Esophagus squamous epithelium (tissue), 5 donors: ENCODE measurements at regions not wholly inside any gene's neighbourhood (a gene's known extent, or its start where the extent isn't known, plus 50 kb on each side); places are given as distances from the start of the nearest gene placed in this dataset.

Source experiments
- DNase-seq: peaks from one replicate; lab custom pipeline; 2025; lab: John Stamatoyannopoulos, UW
- H3K27ac ChIP-seq, 4 donors: fragments of 200-600 bp; sonication (generic); one replicate each; pipeline ENCODE4 v1.5.1; 2016 to 2019; ENCODE audit warnings: mild to moderate bottlenecking in 1 of 4
- H3K27me3 ChIP-seq, 4 donors: fragments of 200-600 bp; sonication (generic); 1 replicate in 3 of 4; 2 replicates in 1 of 4; pipeline versions ENCODE4 v1.5.1 to v1.6.0; 2017 to 2021; ENCODE audit warnings: antibody characterized with exemption in 1 of 4
- H3K36me3 ChIP-seq, 3 donors: fragments of 200-600 bp; sonication (generic); one replicate each; pipeline ENCODE4 v1.5.1; 2016 to 2019
- H3K4me1 ChIP-seq, 3 donors: fragments of 200-600 bp; sonication (generic); one replicate each; pipeline ENCODE4 v1.5.1; 2017 to 2019
- H3K4me3 ChIP-seq, 4 donors: fragments of 200-600 bp; sonication (generic); 1 replicate in 3 of 4; 2 replicates in 1 of 4; pipeline ENCODE4 v1.5.1; 2016 to 2019; ENCODE audit warnings: mild to moderate bottlenecking in 2 of 4, moderate library complexity in 1 of 4
- H3K9me3 ChIP-seq, 3 donors: fragments of 200-600 bp; sonication (generic); one replicate each; pipeline ENCODE4 v1.5.1; 2016 to 2019
- POLR2A ChIP-seq, 4 donors: fragments of 450-650 bp; IDR thresholded peaks; one replicate each; pipeline ENCODE4 v1.6.1; 2017; ENCODE audit warnings: antibody characterized with exemption in 4 of 4, mild to moderate bottlenecking in 4 of 4, moderate library complexity in 3 of 4
- WGBS, 2 donors: methylation state at CpG; one replicate each; pipeline ENCODE4 v1.1.5; 2018; 5-methylcytosine and 5-hydroxymethylcytosine counted together
- intact Hi-C: fragments of 100-400 bp; cut with DNase I; formaldehyde crosslinking; loops from one replicate; pipeline ENCODE4 v1.15.0; 2022
- TF ChIP-seq, protein P1 (sequence below), 6 experiments: fragments of 450-650 bp in 4 of 6; fragments of 200-600 bp in 2 of 6; sonication (generic) in 2 of 6; IDR thresholded peaks; one replicate each; pipeline ENCODE4 v1.5.1; 2016 to 2019; ENCODE audit warnings: antibody characterized with exemption in 6 of 6, mild to moderate bottlenecking in 4 of 6, moderate library complexity in 4 of 6
- donor health status: DM: yes; HTN: yes; CAD: no.

DNA sequence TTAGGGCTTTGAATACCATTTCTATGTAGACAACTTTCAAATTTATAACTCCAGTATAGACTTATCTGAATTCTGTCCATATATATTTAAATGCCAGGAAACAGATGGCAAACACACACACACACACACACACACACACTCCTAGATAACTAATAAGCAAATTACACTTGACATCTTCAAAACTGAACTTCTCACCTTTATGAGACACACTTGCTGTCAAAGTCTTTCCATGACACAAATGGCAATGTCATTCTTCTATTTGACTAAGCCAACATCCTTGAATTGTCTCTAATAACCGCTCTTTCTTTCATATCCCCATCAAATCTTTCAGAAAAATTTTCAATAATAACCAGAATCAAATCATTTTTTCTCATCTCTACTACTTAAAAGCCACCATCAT lies 402.4 kb downstream of the PCDH18 start:
- 68 to 87% methylated on average over 1 of the region's 1 CpG for WGBS, 2 donors
- TF ChIP-seq, protein P1, sequence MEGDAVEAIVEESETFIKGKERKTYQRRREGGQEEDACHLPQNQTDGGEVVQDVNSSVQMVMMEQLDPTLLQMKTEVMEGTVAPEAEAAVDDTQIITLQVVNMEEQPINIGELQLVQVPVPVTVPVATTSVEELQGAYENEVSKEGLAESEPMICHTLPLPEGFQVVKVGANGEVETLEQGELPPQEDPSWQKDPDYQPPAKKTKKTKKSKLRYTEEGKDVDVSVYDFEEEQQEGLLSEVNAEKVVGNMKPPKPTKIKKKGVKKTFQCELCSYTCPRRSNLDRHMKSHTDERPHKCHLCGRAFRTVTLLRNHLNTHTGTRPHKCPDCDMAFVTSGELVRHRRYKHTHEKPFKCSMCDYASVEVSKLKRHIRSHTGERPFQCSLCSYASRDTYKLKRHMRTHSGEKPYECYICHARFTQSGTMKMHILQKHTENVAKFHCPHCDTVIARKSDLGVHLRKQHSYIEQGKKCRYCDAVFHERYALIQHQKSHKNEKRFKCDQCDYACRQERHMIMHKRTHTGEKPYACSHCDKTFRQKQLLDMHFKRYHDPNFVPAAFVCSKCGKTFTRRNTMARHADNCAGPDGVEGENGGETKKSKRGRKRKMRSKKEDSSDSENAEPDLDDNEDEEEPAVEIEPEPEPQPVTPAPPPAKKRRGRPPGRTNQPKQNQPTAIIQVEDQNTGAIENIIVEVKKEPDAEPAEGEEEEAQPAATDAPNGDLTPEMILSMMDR (IDR thresholded peaks at IDR 0.05): no peak
- TF ChIP-seq POLR2A (IDR thresholded peaks at IDR 0.05): no peak
- no peaks in the 10 kb centered on the region for H3K27me3 ChIP-seq
- H3K36me3 ChIP-seq: no peaks in the 10 kb centered on the region
- no peak overlapping the region for H3K4me3 ChIP-seq
- intact Hi-C loops: no loop called here
- DNase-seq: no peak
- no peaks in the 10 kb centered on the region for H3K9me3 ChIP-seq
- H3K27ac ChIP-seq: no peak overlapping the region
- H3K4me1 ChIP-seq: no peaks in the 10 kb centered on the region

DNA sequence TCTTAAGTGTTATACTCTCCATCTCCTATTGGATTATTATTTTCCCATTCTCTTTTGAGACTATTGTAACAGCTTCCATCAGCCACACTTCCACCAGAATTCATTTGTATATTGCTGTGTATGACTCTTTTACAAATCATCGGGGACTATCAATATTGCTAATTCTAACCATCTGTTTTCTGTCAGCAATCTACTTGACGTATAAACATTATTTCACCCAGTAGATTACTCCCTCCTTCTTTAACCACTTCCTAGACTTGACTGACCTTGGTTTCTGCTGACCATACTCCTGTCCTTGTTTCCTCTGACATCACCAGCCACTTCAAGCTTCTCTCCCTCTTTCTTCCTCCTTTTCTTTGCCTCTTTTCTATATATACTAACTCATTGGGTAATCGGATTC lies 402.9 kb downstream of the PCDH18 start:
- Histone ChIP-seq H3K36me3 (no peaks in the 10 kb centered on the region), H3K9me3 (no peaks in the 10 kb centered on the region), H3K4me1 (no peaks in the 10 kb centered on the region), H3K27me3 (no peaks in the 10 kb centered on the region), H3K27ac (no peak overlapping the region), H3K4me3 (no peak overlapping the region)
- intact Hi-C loops: no loop called here
- no peak for DNase-seq
- no peak for TF ChIP-seq POLR2A (IDR thresholded peaks at IDR 0.05)
- TF ChIP-seq, protein P1 (IDR thresholded peaks at IDR 0.05): no peak
- WGBS, 2 donors: 64 to 75% methylated on average over 3 of the region's 3 CpGs

DNA sequence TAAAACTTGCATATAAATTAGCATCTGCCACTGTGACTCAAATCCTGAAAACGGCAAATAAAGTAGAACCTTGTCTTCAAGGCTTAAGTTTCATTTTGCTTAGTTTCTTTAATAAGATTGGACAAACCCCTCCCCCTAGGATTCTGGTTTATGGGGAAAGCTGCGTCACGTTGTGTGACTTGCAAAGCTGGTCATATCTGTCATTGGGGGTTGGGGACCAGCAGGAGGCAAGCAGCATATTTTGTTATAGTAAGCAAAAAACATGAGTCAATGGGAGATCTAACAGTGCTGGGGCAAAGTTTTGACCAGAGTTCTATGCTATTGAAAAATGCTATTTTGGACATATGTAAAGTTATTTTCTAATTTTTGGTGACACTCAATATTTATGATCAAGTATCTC lies 407.3 kb downstream of the PCDH18 start:
- WGBS, 2 donors: 29% methylated on average over 3 of the region's 3 CpGs
- Histone ChIP-seq H3K36me3 (no peaks in the 10 kb centered on the region), H3K4me1 (no peaks in the 10 kb centered on the region), H3K27ac (no peak overlapping the region), H3K27me3 (no peaks in the 10 kb centered on the region), H3K9me3 (no peaks in the 10 kb centered on the region), H3K4me3 (peak overlapping the region in 3 of 4 donors; percentile 28 to 56 (median 31))
- DNase-seq: no peak
- no peak for TF ChIP-seq POLR2A (IDR thresholded peaks at IDR 0.05)
- TF ChIP-seq, protein P1 (IDR thresholded peaks at IDR 0.05): no peak
- intact Hi-C loops: no loop called here

DNA sequence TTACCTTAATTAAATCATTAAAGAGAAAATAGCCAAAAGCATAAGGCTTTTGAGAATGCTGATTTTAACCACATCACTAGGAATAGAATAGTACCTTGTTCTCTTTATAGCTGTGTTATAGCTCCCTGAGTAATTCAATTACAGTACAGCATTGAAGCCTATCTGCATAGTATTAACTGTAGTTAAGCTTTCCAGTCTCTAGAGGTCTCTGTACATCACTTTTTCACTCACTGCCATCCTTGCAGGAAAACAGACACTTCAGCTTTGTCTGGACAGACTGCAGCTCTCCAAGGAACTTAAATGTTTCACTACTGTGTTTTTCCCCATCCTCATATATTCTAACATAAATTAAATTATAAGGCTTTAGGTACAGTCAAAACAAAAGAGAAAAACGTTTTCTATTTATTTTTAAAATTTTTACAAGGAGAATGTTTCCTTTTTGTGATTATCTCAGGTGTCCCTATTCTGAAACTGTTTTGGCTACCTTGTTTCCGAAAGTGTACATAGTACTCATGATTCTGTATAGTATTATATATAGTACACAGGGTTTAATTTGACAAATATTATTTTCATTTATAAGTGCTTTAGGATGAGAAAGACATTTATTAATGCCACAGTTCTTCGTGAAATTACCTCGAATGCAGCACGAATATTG lies 407.9 kb downstream of the PCDH18 start:
- WGBS, 2 donors: 39 to 55% methylated on average over 5 of the region's 5 CpGs
- Histone ChIP-seq H3K4me1 (no peaks in the 10 kb centered on the region), H3K27ac (no peak overlapping the region), H3K9me3 (no peaks in the 10 kb centered on the region), H3K27me3 (no peaks in the 10 kb centered on the region), H3K4me3 (peak overlapping the region in 3 of 4 donors; percentile 28 to 56 (median 31)), H3K36me3 (no peaks in the 10 kb centered on the region)
- DNase-seq: no peak
- no peak for TF ChIP-seq POLR2A (IDR thresholded peaks at IDR 0.05)
- TF ChIP-seq, protein P1 (IDR thresholded peaks at IDR 0.05): peak in 5 of 6 experiments; percentile 23 to 53 (median 37)
- intact Hi-C loops: no loop called here

DNA sequence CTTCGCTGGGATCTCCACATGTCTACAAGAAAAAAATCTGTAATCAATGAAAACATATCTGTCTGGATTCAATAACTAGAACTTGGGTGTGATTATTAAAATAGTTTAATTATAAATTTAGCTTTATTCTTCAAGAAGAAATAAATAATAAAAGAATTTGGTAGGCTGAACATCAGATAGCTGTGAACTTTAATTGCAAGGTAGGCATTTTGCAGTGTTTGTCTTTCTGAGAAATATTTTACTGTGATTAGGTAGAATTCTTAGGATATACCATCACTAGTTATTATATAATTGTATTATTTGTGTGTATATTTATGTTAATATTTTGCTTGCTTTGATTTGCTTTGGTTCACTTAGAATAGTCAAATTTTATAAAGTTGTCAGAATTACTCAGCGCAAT lies 409.4 kb downstream of the PCDH18 start:
- H3K4me1 ChIP-seq: no peaks in the 10 kb centered on the region
- no peaks in the 10 kb centered on the region for H3K36me3 ChIP-seq
- no peak overlapping the region for H3K27ac ChIP-seq
- no peak overlapping the region for H3K4me3 ChIP-seq
- TF ChIP-seq POLR2A (IDR thresholded peaks at IDR 0.05): no peak
- TF ChIP-seq, protein P1 (IDR thresholded peaks at IDR 0.05): no peak
- WGBS, 2 donors: 86 to 87% methylated on average over 2 of the region's 2 CpGs
- H3K27me3 ChIP-seq: no peaks in the 10 kb centered on the region
- H3K9me3 ChIP-seq: no peaks in the 10 kb centered on the region
- intact Hi-C loops: no loop called here
- no peak for DNase-seq
